ENCODE measurements at regions not wholly inside any gene's neighbourhood (a gene's known extent, or its start where the extent isn't known, plus 50 kb on each side); places are given as distances from the start of the nearest gene placed in this dataset.

DNA sequence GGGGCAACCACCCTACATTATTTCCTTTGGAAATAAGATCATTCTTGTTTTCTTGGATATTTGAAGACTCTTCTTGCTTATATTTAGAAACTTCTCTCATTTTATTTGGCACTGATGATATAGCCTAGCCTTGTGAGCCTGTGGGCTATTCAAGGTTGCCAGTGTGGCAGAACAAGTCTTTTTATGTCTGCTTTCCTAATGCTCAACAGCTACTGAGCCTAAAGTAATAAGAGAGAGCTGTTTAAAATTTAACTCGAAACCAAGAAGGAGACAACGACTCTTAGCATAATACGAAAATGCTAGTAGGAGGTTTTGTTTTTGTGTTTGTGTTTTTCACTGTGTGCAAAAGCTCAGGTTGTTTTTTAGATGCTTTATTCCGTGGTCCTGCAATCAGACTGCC lies 104.0 kb upstream of the CPM start:
- TF ChIP-seq, protein P1, sequence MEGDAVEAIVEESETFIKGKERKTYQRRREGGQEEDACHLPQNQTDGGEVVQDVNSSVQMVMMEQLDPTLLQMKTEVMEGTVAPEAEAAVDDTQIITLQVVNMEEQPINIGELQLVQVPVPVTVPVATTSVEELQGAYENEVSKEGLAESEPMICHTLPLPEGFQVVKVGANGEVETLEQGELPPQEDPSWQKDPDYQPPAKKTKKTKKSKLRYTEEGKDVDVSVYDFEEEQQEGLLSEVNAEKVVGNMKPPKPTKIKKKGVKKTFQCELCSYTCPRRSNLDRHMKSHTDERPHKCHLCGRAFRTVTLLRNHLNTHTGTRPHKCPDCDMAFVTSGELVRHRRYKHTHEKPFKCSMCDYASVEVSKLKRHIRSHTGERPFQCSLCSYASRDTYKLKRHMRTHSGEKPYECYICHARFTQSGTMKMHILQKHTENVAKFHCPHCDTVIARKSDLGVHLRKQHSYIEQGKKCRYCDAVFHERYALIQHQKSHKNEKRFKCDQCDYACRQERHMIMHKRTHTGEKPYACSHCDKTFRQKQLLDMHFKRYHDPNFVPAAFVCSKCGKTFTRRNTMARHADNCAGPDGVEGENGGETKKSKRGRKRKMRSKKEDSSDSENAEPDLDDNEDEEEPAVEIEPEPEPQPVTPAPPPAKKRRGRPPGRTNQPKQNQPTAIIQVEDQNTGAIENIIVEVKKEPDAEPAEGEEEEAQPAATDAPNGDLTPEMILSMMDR (IDR thresholded peaks at IDR 0.05; ENCODE audit: unreplicated experiment) = no peak
- no peak for DNase-seq (ENCODE audit: low spot score)
- no peaks in the 10 kb centered on the region for H3K9me3 Mint-ChIP-seq (ENCODE audit: unreplicated experiment)
- no peaks in the 10 kb centered on the region for H3K36me3 Mint-ChIP-seq (ENCODE audit: low read depth, unreplicated experiment)
- H3K27ac Mint-ChIP-seq (ENCODE audit: unreplicated experiment) = no peak overlapping the region
- peaks cover 3% of the 10 kb centered on the region for H3K27me3 Mint-ChIP-seq (ENCODE audit: unreplicated experiment)
- H3K4me3 Mint-ChIP-seq (ENCODE audit: unreplicated experiment) = no peak overlapping the region
- no peaks in the 10 kb centered on the region for H3K4me1 Mint-ChIP-seq (ENCODE audit: unreplicated experiment)

DNA sequence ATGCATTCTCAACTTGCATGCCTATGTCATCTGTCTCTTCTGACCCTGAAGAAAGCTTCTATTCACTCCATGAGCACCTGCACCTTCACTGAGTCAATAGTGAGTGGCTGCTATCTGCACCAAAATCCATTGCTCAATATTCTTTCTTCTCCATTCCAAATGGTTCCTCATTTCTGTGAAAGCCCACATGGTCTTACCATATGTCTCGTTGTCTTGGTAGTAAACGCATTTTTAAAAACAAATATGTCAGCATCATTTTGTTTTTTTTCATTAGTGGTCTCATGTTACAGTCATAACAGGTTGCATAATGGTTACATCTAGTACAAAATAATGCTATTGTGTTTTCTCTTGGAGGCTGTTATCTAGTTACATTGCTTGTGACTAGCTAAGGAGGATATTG lies 106.9 kb upstream of the CPM start:
- peaks cover 3% of the 10 kb centered on the region for H3K27me3 Mint-ChIP-seq (ENCODE audit: unreplicated experiment)
- H3K36me3 Mint-ChIP-seq (ENCODE audit: low read depth, unreplicated experiment) = no peaks in the 10 kb centered on the region
- TF ChIP-seq, protein P1 (IDR thresholded peaks at IDR 0.05; ENCODE audit: unreplicated experiment) = no peak
- no peak for DNase-seq (ENCODE audit: low spot score)
- no peak overlapping the region for H3K4me3 Mint-ChIP-seq (ENCODE audit: unreplicated experiment)
- H3K4me1 Mint-ChIP-seq (ENCODE audit: unreplicated experiment) = no peaks in the 10 kb centered on the region
- H3K9me3 Mint-ChIP-seq (ENCODE audit: unreplicated experiment) = no peaks in the 10 kb centered on the region
- H3K27ac Mint-ChIP-seq (ENCODE audit: unreplicated experiment) = no peak overlapping the region

DNA sequence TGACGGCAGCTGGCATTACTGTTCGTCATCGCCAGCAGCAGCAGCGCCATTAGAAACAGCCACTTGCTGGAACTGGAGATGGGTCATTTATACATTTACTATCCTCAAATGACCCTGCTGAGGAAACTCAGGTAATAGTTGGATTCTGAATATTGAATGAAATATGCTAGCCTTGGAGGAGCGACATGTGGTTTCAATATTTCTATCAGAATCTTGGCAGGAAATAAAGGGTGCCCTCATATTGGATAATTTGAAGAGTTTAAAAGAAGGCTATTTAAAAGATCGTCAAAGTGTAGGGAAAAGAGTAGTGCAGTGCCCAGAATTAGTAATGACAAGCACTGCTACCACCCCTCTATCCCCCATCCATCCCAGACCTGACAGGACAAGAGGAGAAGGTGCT lies 109.6 kb upstream of the CPM start:
- no peaks in the 10 kb centered on the region for H3K9me3 Mint-ChIP-seq (ENCODE audit: unreplicated experiment)
- H3K4me3 Mint-ChIP-seq (ENCODE audit: unreplicated experiment) = no peak overlapping the region
- no peaks in the 10 kb centered on the region for H3K27me3 Mint-ChIP-seq (ENCODE audit: unreplicated experiment)
- no peaks in the 10 kb centered on the region for H3K36me3 Mint-ChIP-seq (ENCODE audit: low read depth, unreplicated experiment)
- H3K27ac Mint-ChIP-seq (ENCODE audit: unreplicated experiment) = no peak overlapping the region
- no peaks in the 10 kb centered on the region for H3K4me1 Mint-ChIP-seq (ENCODE audit: unreplicated experiment)
- TF ChIP-seq, protein P1 (IDR thresholded peaks at IDR 0.05; ENCODE audit: unreplicated experiment) = no peak
- DNase-seq (ENCODE audit: low spot score) = no peak

DNA sequence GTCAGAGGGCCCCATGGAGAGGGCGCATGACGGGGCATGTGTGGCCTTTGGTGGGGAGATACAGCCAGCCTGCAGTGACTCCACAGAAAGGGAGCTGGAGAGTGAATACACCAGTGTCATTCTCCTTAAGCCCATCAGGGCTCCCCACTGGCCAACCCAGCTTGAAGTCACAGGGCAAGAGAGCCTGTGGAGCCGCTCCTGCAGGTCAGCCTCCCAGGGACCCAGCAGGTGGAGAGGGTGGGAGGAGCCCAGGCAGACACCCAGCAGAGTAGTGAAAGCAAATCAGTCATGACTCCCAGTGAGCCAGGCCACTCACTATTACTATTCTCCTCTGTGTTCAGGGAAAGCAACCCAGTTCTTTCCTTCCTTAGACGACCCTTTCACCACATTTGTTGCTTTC lies 110.0 kb upstream of the CPM start:
- H3K27ac Mint-ChIP-seq (ENCODE audit: unreplicated experiment) = no peak overlapping the region
- H3K4me3 Mint-ChIP-seq (ENCODE audit: unreplicated experiment) = no peak overlapping the region
- TF ChIP-seq, protein P1 (IDR thresholded peaks at IDR 0.05; ENCODE audit: unreplicated experiment) = no peak
- H3K9me3 Mint-ChIP-seq (ENCODE audit: unreplicated experiment) = no peaks in the 10 kb centered on the region
- H3K27me3 Mint-ChIP-seq (ENCODE audit: unreplicated experiment) = no peaks in the 10 kb centered on the region
- H3K36me3 Mint-ChIP-seq (ENCODE audit: low read depth, unreplicated experiment) = no peaks in the 10 kb centered on the region
- no peak for DNase-seq (ENCODE audit: low spot score)
- H3K4me1 Mint-ChIP-seq (ENCODE audit: unreplicated experiment) = no peaks in the 10 kb centered on the region

DNA sequence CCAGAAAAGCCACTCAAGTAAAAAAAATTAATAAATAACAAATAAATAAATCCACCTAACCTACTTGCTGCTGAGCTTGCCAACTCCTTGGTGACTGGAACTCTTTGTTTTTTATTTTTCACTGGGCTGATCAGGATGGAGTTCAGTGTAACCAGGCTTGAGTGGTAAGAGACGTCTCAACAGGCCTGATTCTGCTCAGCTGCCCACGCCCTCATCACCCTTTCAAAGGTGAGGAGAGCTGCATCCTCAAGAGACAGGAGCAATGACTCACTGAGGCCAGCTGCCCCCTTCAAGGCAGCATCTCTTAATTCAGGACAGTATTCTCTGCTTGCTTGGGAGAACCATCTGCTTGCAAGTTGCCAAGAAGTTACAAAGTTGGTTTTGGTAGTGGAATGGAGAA lies 111.9 kb upstream of the CPM start:
- Mint-ChIP-seq H3K9me3 (ENCODE audit: unreplicated experiment) (no peaks in the 10 kb centered on the region), H3K27ac (ENCODE audit: unreplicated experiment) (no peak overlapping the region), H3K4me3 (ENCODE audit: unreplicated experiment) (no peak overlapping the region), H3K27me3 (ENCODE audit: unreplicated experiment) (no peaks in the 10 kb centered on the region), H3K36me3 (ENCODE audit: low read depth, unreplicated experiment) (no peaks in the 10 kb centered on the region), H3K4me1 (ENCODE audit: unreplicated experiment) (no peaks in the 10 kb centered on the region)
- no peak for DNase-seq (ENCODE audit: low spot score)
- TF ChIP-seq, protein P1 (IDR thresholded peaks at IDR 0.05; ENCODE audit: unreplicated experiment) = no peak
